Epithelial cell of proximal tubule (primary cell): ENCODE measurements at regions not wholly inside any gene's neighbourhood (a gene's known extent, or its start where the extent isn't known, plus 50 kb on each side); places are given as distances from the start of the nearest gene placed in this dataset.
"Not testable (repeated sequence)": the region's sequence is repeated elsewhere in the genome, so short reads cannot be mapped to it uniquely, and the experiment has no call there.

ENCODE experiments used
- DNase-seq: peaks from one replicate; pipeline ENCODE4 v3.0.0-alpha.2; 2011; ENCODE audit warnings: low read depth
- H3K4me3 ChIP-seq: 2 replicates; pipeline ENCODE4 v1.5.1; 2011; ENCODE audit warnings: low read depth, mild to moderate bottlenecking, low read length
- CTCF ChIP-seq: conservative IDR thresholded peaks from 2 replicates; pipeline ENCODE4 v1.5.1; 2012; ENCODE audit warnings: low read depth, mild to moderate bottlenecking, low read length

GRCh38 chr3:193029800-193030199 is 112.1 kb upstream of the MB21D2 start:
- H3K4me3 ChIP-seq = no peak overlapping the region
- DNase-seq = no peak
- TF ChIP-seq CTCF = no peak

GRCh38 chr3:193030276-193030675 is 112.6 kb upstream of the MB21D2 start:
- no peak overlapping the region for H3K4me3 ChIP-seq
- no peak for DNase-seq
- no peak for TF ChIP-seq CTCF

- no peak for DNase-seq
- no peak for TF ChIP-seq CTCF
Observed at GRCh38 chr3:193031911-193032310, 114.3 kb upstream of the MB21D2 start.

GRCh38 chr3:193033226-193033780 is 115.6 kb upstream of the MB21D2 start:
- TF ChIP-seq CTCF = no peak
- no peak for DNase-seq
- H3K4me3 ChIP-seq = no peak overlapping the region

More at GRCh38 chr3:193031911-193032310, 114.3 kb upstream of the MB21D2 start:
- H3K4me3 ChIP-seq = no peak overlapping the region

GRCh38 chr3:193037828-193038227 is 120.2 kb upstream of the MB21D2 start:
- DNase-seq, H3K4me3 ChIP-seq: not testable (repeated sequence)

GRCh38 chr3:193039058-193039457 is 121.4 kb upstream of the MB21D2 start:
- no peak for TF ChIP-seq CTCF
- no peak overlapping the region for H3K4me3 ChIP-seq

GRCh38 chr3:193040836-193041672 is 123.4 kb upstream of the MB21D2 start:
- no peak overlapping the region for H3K4me3 ChIP-seq
- TF ChIP-seq CTCF = peak; percentile 65
- peak; percentile 20 for DNase-seq

More at GRCh38 chr3:193039058-193039457, 121.4 kb upstream of the MB21D2 start:
- no peak for DNase-seq
